K562 (cell line): ENCODE measurements at regions not wholly inside any gene's neighbourhood (a gene's known extent, or its start where the extent isn't known, plus 50 kb on each side); places are given as distances from the start of the nearest gene placed in this dataset.
A peak's percentile ranks its signal among the peaks of the same experiment; 100 is the strongest.

ENCODE experiments used
- ATAC-seq: fragments of 200-7000 bp; cut with Tn5 transposase; 3 replicates; pipeline ENCODE4 v1.9.1; 2020; ENCODE audit warnings: moderate library complexity
- BruUV-seq: library from RNA; stranded (reverse); fragments of 400-500 nt; replicated peaks from 2 replicates; lab custom pipeline; 2021; lab: Mats Ljungman, UMichigan
- CTCF ChIA-PET: fragments of 300-600 bp; formaldehyde crosslinking; extraction: SDS; loops from one replicate; lab custom pipeline; 2021; ENCODE audit warnings: low intra/inter-chr PET ratio; lab: Yijun Ruan, JAX
- POLR2A ChIA-PET: fragments of 300-600, 350-650 bp; sonication (Branson Sonifier 250); formaldehyde crosslinking; extraction: SDS; loops from one replicate; lab custom pipeline; 2021; ENCODE audit warnings: antibody characterized with exemption, inconsistent platforms; lab: Yijun Ruan, JAX
- DNase-seq, 4 experiments: peaks; one replicate each; pipeline versions ENCODE4 v3.0.0 to v3.0.0-alpha.2; 2011 to 2018; ENCODE audit warnings: low spot score in 3 of 4, mixed read lengths in 3 of 4; ENCODE audit errors: extremely low read depth in 1 of 4
- FAIRE-seq: peaks from 2 replicates; lab custom pipeline; 2011; peaks lifted over from hg19 to GRCh38; lab: Jason Lieb, UNC
- H2AFZ ChIP-seq: 2 replicates; pipeline ENCODE4 v1.6.0; 2011; ENCODE audit warnings: low read depth, low read length, control low read depth, inconsistent platforms
- H3K27ac ChIP-seq: fragments of 200-600 bp; 3 replicates; pipeline ENCODE4 v1.8.0; 2011; ENCODE audit warnings: low read depth, mild to moderate bottlenecking, control low read depth, inconsistent platforms, low read length, moderate library complexity, mixed read lengths; ENCODE audit errors: extremely low read depth
- H3K27me3 ChIP-seq, 2 experiments: fragments of 300-600 bp in 1 of 2; 2 replicates in 1 of 2; 3 replicates in 1 of 2; pipeline versions ENCODE4 v1.6.0 to v1.8.0; 2011; ENCODE audit warnings: inconsistent platforms in 2 of 2, low read length in 2 of 2, mild to moderate bottlenecking in 1 of 2, mixed read lengths in 1 of 2, moderate library complexity in 1 of 2; ENCODE audit not compliant: control insufficient read depth in 2 of 2, insufficient read depth in 2 of 2
- H3K36me3 ChIP-seq: fragments of 300-600 bp; 3 replicates; pipeline ENCODE4 v1.8.0; 2011; ENCODE audit warnings: mild to moderate bottlenecking, low read length, inconsistent platforms; ENCODE audit not compliant: control insufficient read depth, insufficient read depth
- H3K4me1 ChIP-seq, 2 experiments: fragments of 200-600 bp in 1 of 2; replicated peaks in 1 of 2; 2 replicates in 1 of 2; 3 replicates in 1 of 2; pipeline versions ENCODE4 v1.5.1 to v1.8.0; 2011; ENCODE audit warnings: inconsistent platforms in 2 of 2, low read length in 2 of 2, mild to moderate bottlenecking in 1 of 2, mixed read lengths in 1 of 2, moderate library complexity in 1 of 2; ENCODE audit not compliant: control insufficient read depth in 2 of 2, insufficient read depth in 2 of 2
- H3K4me2 ChIP-seq: 2 replicates; pipeline ENCODE4 v1.6.1; 2011; ENCODE audit warnings: low read length, control low read depth, inconsistent platforms, mixed read lengths; ENCODE audit not compliant: insufficient read depth
- H3K4me3 ChIP-seq: fragments of 200-600 bp; sonication (generic), shearing (Covaris generic); 2 replicates; pipeline ENCODE4 v1.5.1; 2016; ENCODE audit warnings: control low read depth, inconsistent platforms
- H3K79me2 ChIP-seq: fragments of 200-600 bp; 3 replicates; pipeline ENCODE4 v1.8.0; 2011; ENCODE audit warnings: low read length, inconsistent platforms; ENCODE audit not compliant: control insufficient read depth, insufficient read depth
- H3K9ac ChIP-seq, 2 experiments: 2 replicates each; pipeline versions ENCODE4 v1.6.0 to v1.6.1; 2011; ENCODE audit warnings: low read depth in 2 of 2, low read length in 2 of 2, control low read depth in 1 of 2, inconsistent platforms in 1 of 2, mild to moderate bottlenecking in 1 of 2, mixed read lengths in 1 of 2; ENCODE audit not compliant: insufficient read depth in 1 of 2
- H3K9me1 ChIP-seq: one replicate; pipeline ENCODE4 v1.6.0; 2011; ENCODE audit warnings: inconsistent platforms, mild to moderate bottlenecking, low read length, moderate library complexity; ENCODE audit not compliant: control insufficient read depth, insufficient read depth
- H3K9me3 ChIP-seq: replicated peaks from 2 replicates; pipeline ENCODE4 v1.5.1; 2011; ENCODE audit warnings: low read depth, low read length, inconsistent platforms; ENCODE audit not compliant: control insufficient read depth, insufficient read depth
- H4K20me1 ChIP-seq: replicated peaks from 2 replicates; pipeline ENCODE4 v1.6.1; 2011; ENCODE audit warnings: low read length, inconsistent platforms, mixed read lengths; ENCODE audit not compliant: control insufficient read depth, insufficient read depth
- DDX20 ChIP-seq: fragments of 450-650 bp; IDR thresholded peaks from 2 replicates; pipeline ENCODE4 v1.6.1; 2016; ENCODE audit warnings: missing genetic modification characterization, low read depth, mild to moderate bottlenecking, missing compliant biosample characterization, moderate library complexity
- DIDO1 ChIP-seq: fragments of 450-650 bp; IDR thresholded peaks from 2 replicates; pipeline ENCODE4 v1.6.1; 2016; ENCODE audit warnings: low read depth, missing biosample characterization, missing genetic modification characterization
- E2F8 ChIP-seq: fragments of 450-650 bp; IDR thresholded peaks from 2 replicates; pipeline ENCODE4 v1.7.1; 2018; ENCODE audit warnings: mild to moderate bottlenecking, low read depth; ENCODE audit not compliant: partially characterized antibody
- EHMT2 ChIP-seq: fragments of 450-650 bp; IDR thresholded peaks from 2 replicates; pipeline ENCODE4 v1.6.1; 2018; ENCODE audit warnings: antibody characterized with exemption
- ELF1 ChIP-seq: fragments of 200-800 bp; sonication (Bioruptor generic); IDR thresholded peaks from 2 replicates; pipeline ENCODE4 v1.6.1; 2016; ENCODE audit warnings: missing genetic modification characterization, missing compliant biosample characterization
- KHSRP ChIP-seq: fragments of 450-650 bp; IDR thresholded peaks from 2 replicates; pipeline ENCODE4 v1.6.1; 2017
- NCOA1 ChIP-seq: fragments of 450-650 bp; IDR thresholded peaks from 2 replicates; pipeline ENCODE4 v1.6.1; 2016; ENCODE audit warnings: low read depth
- TOE1 ChIP-seq, 2 experiments: fragments of 450-650 bp in 1 of 2; sonication (generic) in 1 of 2; formaldehyde crosslinking in 1 of 2; IDR thresholded peaks; 2 replicates each; pipeline versions ENCODE4 v1.7.1 to v1.8.0; 2016 to 2022; ENCODE audit warnings: borderline replicate concordance in 2 of 2, mild to moderate bottlenecking in 2 of 2, antibody characterized with exemption in 1 of 2, inconsistent platforms in 1 of 2, low read depth in 1 of 2, missing genetic modification reagents in 1 of 2, moderate library complexity in 1 of 2
- VEZF1 ChIP-seq: fragments of 200-800 bp; sonication (Bioruptor generic); IDR thresholded peaks from 2 replicates; pipeline ENCODE4 v1.6.1; 2017; ENCODE audit warnings: missing genetic modification characterization, missing compliant biosample characterization
- XRCC3 ChIP-seq: fragments of 450-650 bp; IDR thresholded peaks from 2 replicates; pipeline ENCODE4 v1.6.1; 2017; ENCODE audit warnings: mild to moderate bottlenecking, moderate library complexity
- ZNF444 ChIP-seq: fragments of 250-450 bp; sonication (Bioruptor Pico); IDR thresholded peaks from 2 replicates; pipeline ENCODE4 v1.4.0; 2020; ENCODE audit warnings: mild to moderate bottlenecking, moderate library complexity
- WGBS: fragments of 100-300 bp; shearing (Covaris generic); methylation state at CpG from one replicate; pipeline ENCODE4 v1.1.6; 2016; ENCODE audit warnings: low coverage, mixed read lengths; ENCODE audit not compliant: insufficient coverage; ENCODE audit errors: missing lambda C conversion rate; 5-methylcytosine and 5-hydroxymethylcytosine counted together
- in situ Hi-C: fragments of 300-500 bp; cut with MboI; formaldehyde crosslinking; loops from 4 replicates; pipeline ENCODE4 v1.15.0; 2018; ENCODE audit warnings: inconsistent platforms, mixed read lengths
- intact Hi-C: fragments of 100-400 bp; cut with micrococcal nuclease; formaldehyde crosslinking; loops from 2 replicates; pipeline ENCODE4 v1.14.2; 2022
- TF ChIP-seq, protein P1 (sequence below), 2 experiments: fragments of 450-650 bp; conservative IDR thresholded peaks; 2 replicates each; pipeline ENCODE4 v1.6.1; 2017; ENCODE audit warnings: mild to moderate bottlenecking in 2 of 2, moderate library complexity in 2 of 2
- TF ChIP-seq, protein P2 (sequence below), 3 experiments: fragments of 200-800 bp in 1 of 3; sonication (Bioruptor generic) in 1 of 3; sonication (generic) in 1 of 3; formaldehyde crosslinking in 1 of 3; IDR thresholded peaks; 2 replicates each; pipeline versions ENCODE4 v1.6.1 to v1.8.0; 2016 to 2022; ENCODE audit warnings: mild to moderate bottlenecking in 2 of 3, missing compliant biosample characterization in 2 of 3, missing genetic modification characterization in 2 of 3, missing genetic modification reagents in 1 of 3

DNA sequence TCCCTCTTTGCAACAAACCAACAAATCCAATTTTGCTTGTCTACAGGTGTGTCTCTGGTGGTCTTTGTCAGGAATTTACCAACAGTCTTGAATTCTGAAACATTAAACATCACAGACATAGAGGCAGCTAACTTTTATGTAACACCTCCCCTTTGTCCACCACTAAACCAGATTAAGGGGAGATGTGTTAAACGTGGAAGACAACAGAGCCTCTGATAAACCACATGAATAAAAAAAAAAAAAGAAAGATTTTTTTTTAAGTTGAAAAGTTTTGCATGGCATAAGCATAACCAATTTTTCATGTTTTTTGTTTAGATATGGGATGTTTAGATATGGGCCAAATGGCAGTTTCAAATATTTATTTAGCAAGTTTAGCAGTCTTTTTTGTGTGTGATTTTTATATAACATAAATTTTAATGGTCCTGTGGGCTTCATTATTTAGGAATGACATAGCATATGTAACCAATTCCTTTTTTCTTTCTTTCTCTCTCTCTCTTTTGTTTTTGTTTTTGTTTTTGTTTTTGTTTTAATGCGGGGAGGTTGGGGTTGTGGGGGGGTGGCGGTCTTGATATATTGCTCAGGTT, 60.7 kb upstream of the BTN3A2 start:
- Histone ChIP-seq H3K4me1 (peaks cover 8 to 46% of the 10 kb centered on the region in 2 experiments), H3K4me2 (peak overlapping the region; percentile 91), H2AFZ (peak overlapping the region; percentile 85), H3K79me2 (no peaks in the 10 kb centered on the region), H3K9ac (peak overlapping the region; percentile 77 to 84; a peak in 3 of 4 replicates), H3K9me3 (no peaks in the 10 kb centered on the region), H4K20me1 (no peaks in the 10 kb centered on the region), H3K9me1 (no peaks in the 10 kb centered on the region), H3K27ac (peak overlapping the region; percentile 87), H3K36me3 (no peaks in the 10 kb centered on the region), H3K27me3 (no peaks in the 10 kb centered on the region), H3K4me3 (peak overlapping the region; percentile 41)
- BruUV-seq, result no TSS peak
- no peak for FAIRE-seq
- ATAC-seq, result no peak
- intact Hi-C loops (loop anchor here (1.0 kb wide), 1 partner anchor 19 kb away; a partner anchor contains a TSS), in situ Hi-C loops (no loop called here)
- ChIA-PET CTCF (no interaction called here), POLR2A (interaction anchor here (0.5 to 3.8 kb wide), 15 partner anchors 8 to 200 kb away, joined by 3 to 64 read pairs (median 6); a partner anchor contains a TSS)
- DNase-seq, result peak in 1 of 4 experiments; percentile 41
- WGBS, result 0% methylated on average over 3 of the region's 3 CpGs
- peak; percentile 22; the same call in 1 of the 2 replicates for TF ChIP-seq NCOA1
- 0 out of 2 replicates have a peak, but pooled peaks have one; percentile 44 for TF ChIP-seq EHMT2
- no peak for TF ChIP-seq ZNF444
- TF ChIP-seq DDX20 (tag), result 0 out of 2 replicates have a peak, but pooled peaks have one; percentile 29
- TF ChIP-seq, protein P1, sequence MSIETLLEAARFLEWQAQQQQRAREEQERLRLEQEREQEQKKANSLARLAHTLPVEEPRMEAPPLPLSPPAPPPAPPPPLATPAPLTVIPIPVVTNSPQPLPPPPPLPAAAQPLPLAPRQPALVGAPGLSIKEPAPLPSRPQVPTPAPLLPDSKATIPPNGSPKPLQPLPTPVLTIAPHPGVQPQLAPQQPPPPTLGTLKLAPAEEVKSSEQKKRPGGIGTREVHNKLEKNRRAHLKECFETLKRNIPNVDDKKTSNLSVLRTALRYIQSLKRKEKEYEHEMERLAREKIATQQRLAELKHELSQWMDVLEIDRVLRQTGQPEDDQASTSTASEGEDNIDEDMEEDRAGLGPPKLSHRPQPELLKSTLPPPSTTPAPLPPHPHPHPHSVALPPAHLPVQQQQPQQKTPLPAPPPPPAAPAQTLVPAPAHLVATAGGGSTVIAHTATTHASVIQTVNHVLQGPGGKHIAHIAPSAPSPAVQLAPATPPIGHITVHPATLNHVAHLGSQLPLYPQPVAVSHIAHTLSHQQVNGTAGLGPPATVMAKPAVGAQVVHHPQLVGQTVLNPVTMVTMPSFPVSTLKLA (conservative IDR thresholded peaks at IDR 0.05), result peak in 1 of 2 experiments; percentile 20; a peak in 1 of 4 replicates
- TF ChIP-seq KHSRP, result 0 out of 2 replicates have a peak, but pooled peaks have one; percentile 7
- peak; percentile 57 for TF ChIP-seq ELF1 (tag)
- no peak for TF ChIP-seq DIDO1 (tag)
- TF ChIP-seq E2F8, result peak; percentile 56
- TF ChIP-seq XRCC3, result no peak
- TF ChIP-seq, protein P2, sequence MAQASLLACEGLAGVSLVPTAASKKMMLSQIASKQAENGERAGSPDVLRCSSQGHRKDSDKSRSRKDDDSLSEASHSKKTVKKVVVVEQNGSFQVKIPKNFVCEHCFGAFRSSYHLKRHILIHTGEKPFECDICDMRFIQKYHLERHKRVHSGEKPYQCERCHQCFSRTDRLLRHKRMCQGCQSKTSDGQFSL (CRISPR knock-in tag; IDR thresholded peaks at IDR 0.05), result no peak
- TF ChIP-seq, protein P2 (tag; IDR thresholded peaks at IDR 0.05), result peak in 1 of 2 experiments; percentile 89; a peak in 2 of 4 replicates
- 0 out of 2 replicates have a peak, but pooled peaks have one; percentile 32 for TF ChIP-seq VEZF1
- 0 out of 2 replicates have a peak, but pooled peaks have one; percentile 12 for TF ChIP-seq TOE1 (IDR thresholded peaks at IDR 0.05; ENCODE audit: borderline replicate concordance)
- TF ChIP-seq TOE1 (CRISPR knock-in tag; IDR thresholded peaks at IDR 0.05; ENCODE audit: borderline replicate concordance, low read depth), result no peak
